ENCODE measurements at regions not wholly inside any gene's neighbourhood (a gene's known extent, or its start where the extent isn't known, plus 50 kb on each side); places are given as distances from the start of the nearest gene placed in this dataset.
"Not testable (repeated sequence)": the region's sequence is repeated elsewhere in the genome, so short reads cannot be mapped to it uniquely, and the experiment has no call there.

- DNase-seq (ENCODE audit: low read depth in 2 of 2), result no peak
Observed at GRCh38 chr15:39417366-39418134, 163.3 kb upstream of the THBS1 start.

- no peak for DNase-seq (ENCODE audit: low read depth in 2 of 2)
Observed at GRCh38 chr15:39419651-39420050, 161.2 kb upstream of the THBS1 start.

- DNase-seq (ENCODE audit: low read depth in 2 of 2), result not testable (repeated sequence)
Observed at GRCh38 chr15:39420123-39420852, 160.6 kb upstream of the THBS1 start.

- not testable (repeated sequence) for DNase-seq (ENCODE audit: low read depth in 2 of 2)
Observed at GRCh38 chr15:39420853-39421192, 160.1 kb upstream of the THBS1 start.

- peak; percentile 57 to 71 for DNase-seq (ENCODE audit: low read depth in 2 of 2)
Observed at GRCh38 chr15:39426552-39427532, 154.0 kb upstream of the THBS1 start.

- no peak for DNase-seq (ENCODE audit: low read depth in 2 of 2)
Observed at GRCh38 chr15:39427705-39428104, 153.2 kb upstream of the THBS1 start.

- DNase-seq (ENCODE audit: low read depth in 2 of 2), result no peak
Observed at GRCh38 chr15:39429898-39430357, 151.0 kb upstream of the THBS1 start.

GRCh38 chr15:39430389-39430788 is 150.5 kb upstream of the THBS1 start:
- no peak for DNase-seq (ENCODE audit: low read depth in 2 of 2)

GRCh38 chr15:39431376-39431775 is 149.5 kb upstream of the THBS1 start:
- no peak for DNase-seq (ENCODE audit: low read depth in 2 of 2)

- DNase-seq (ENCODE audit: low read depth in 2 of 2), result no peak
Observed at GRCh38 chr15:39432026-39432425, 148.9 kb upstream of the THBS1 start.

- no peak for DNase-seq (ENCODE audit: low read depth in 2 of 2)
Observed at GRCh38 chr15:39432912-39433348, 147.9 kb upstream of the THBS1 start.

- no peak for DNase-seq (ENCODE audit: low read depth in 2 of 2)
Observed at GRCh38 chr15:39433376-39433775, 147.5 kb upstream of the THBS1 start.

GRCh38 chr15:39434163-39434562 is 146.7 kb upstream of the THBS1 start:
- no peak for DNase-seq (ENCODE audit: low read depth in 2 of 2)

- DNase-seq (ENCODE audit: low read depth in 2 of 2), result no peak
Observed at GRCh38 chr15:39434751-39435238, 146.1 kb upstream of the THBS1 start.

- no peak for DNase-seq (ENCODE audit: low read depth in 2 of 2)
Observed at GRCh38 chr15:39435244-39435643, 145.6 kb upstream of the THBS1 start.

GRCh38 chr15:39438260-39438659 is 142.6 kb upstream of the THBS1 start:
- no peak for DNase-seq (ENCODE audit: low read depth in 2 of 2)

GRCh38 chr15:39438799-39439592 is 141.9 kb upstream of the THBS1 start:
- DNase-seq (ENCODE audit: low read depth in 2 of 2), result no peak

- DNase-seq (ENCODE audit: low read depth in 2 of 2), result no peak
Observed at GRCh38 chr15:39442898-39443297, 138.0 kb upstream of the THBS1 start.

- no peak for DNase-seq (ENCODE audit: low read depth in 2 of 2)
Observed at GRCh38 chr15:39443659-39444219, 137.1 kb upstream of the THBS1 start.

- DNase-seq (ENCODE audit: low read depth in 2 of 2), result no peak
Observed at GRCh38 chr15:39444735-39445470, 136.0 kb upstream of the THBS1 start.
